ENCODE measurements at regions not wholly inside any gene's neighbourhood (a gene's known extent, or its start where the extent isn't known, plus 50 kb on each side); places are given as distances from the start of the nearest gene placed in this dataset.

DNA sequence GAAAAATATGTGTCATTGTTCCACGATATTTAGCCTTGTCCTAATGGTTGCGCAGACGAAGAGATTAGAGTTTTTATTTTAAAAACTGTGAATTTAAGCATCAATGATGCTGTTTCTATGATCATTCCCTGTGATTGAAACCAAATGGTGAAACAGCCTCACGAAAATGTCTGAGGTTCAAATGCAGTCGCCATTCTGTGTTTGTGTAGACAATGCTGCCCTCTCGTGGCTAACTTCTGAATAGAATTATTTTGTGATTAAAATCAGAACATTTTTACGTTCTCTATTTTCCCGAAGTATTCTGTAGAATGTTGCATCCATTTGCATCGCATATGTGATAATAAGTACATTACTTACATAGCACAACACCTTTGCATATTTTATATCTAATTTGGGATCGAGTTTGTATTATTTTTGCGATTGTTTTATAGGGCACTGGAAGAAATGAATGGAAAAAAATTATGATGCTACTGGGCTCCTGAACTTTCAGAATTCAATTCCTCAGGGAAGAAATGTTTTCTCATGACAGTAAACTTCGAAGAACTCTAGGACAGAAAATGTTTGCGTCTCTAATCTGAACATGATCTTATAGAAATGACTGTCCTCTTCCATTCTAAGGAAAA lies 54.8 kb upstream of the CREB1 start:
- TF ChIP-seq, protein P1, sequence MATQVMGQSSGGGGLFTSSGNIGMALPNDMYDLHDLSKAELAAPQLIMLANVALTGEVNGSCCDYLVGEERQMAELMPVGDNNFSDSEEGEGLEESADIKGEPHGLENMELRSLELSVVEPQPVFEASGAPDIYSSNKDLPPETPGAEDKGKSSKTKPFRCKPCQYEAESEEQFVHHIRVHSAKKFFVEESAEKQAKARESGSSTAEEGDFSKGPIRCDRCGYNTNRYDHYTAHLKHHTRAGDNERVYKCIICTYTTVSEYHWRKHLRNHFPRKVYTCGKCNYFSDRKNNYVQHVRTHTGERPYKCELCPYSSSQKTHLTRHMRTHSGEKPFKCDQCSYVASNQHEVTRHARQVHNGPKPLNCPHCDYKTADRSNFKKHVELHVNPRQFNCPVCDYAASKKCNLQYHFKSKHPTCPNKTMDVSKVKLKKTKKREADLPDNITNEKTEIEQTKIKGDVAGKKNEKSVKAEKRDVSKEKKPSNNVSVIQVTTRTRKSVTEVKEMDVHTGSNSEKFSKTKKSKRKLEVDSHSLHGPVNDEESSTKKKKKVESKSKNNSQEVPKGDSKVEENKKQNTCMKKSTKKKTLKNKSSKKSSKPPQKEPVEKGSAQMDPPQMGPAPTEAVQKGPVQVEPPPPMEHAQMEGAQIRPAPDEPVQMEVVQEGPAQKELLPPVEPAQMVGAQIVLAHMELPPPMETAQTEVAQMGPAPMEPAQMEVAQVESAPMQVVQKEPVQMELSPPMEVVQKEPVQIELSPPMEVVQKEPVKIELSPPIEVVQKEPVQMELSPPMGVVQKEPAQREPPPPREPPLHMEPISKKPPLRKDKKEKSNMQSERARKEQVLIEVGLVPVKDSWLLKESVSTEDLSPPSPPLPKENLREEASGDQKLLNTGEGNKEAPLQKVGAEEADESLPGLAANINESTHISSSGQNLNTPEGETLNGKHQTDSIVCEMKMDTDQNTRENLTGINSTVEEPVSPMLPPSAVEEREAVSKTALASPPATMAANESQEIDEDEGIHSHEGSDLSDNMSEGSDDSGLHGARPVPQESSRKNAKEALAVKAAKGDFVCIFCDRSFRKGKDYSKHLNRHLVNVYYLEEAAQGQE (IDR thresholded peaks at IDR 0.05; ENCODE audit: insufficient replicate concordance, low read depth) = no peak
- no peak for TF ChIP-seq POLR2AphosphoS5 (IDR thresholded peaks at IDR 0.05; ENCODE audit: low read depth)
- no peak for TF ChIP-seq GABPA (IDR thresholded peaks at IDR 0.05; ENCODE audit: low read depth)
- no peak for TF ChIP-seq SPI1 (IDR thresholded peaks at IDR 0.05; ENCODE audit: borderline replicate concordance, low read depth)
- TF ChIP-seq, protein P2, sequence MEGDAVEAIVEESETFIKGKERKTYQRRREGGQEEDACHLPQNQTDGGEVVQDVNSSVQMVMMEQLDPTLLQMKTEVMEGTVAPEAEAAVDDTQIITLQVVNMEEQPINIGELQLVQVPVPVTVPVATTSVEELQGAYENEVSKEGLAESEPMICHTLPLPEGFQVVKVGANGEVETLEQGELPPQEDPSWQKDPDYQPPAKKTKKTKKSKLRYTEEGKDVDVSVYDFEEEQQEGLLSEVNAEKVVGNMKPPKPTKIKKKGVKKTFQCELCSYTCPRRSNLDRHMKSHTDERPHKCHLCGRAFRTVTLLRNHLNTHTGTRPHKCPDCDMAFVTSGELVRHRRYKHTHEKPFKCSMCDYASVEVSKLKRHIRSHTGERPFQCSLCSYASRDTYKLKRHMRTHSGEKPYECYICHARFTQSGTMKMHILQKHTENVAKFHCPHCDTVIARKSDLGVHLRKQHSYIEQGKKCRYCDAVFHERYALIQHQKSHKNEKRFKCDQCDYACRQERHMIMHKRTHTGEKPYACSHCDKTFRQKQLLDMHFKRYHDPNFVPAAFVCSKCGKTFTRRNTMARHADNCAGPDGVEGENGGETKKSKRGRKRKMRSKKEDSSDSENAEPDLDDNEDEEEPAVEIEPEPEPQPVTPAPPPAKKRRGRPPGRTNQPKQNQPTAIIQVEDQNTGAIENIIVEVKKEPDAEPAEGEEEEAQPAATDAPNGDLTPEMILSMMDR (IDR thresholded peaks at IDR 0.05; ENCODE audit: insufficient read depth, low read length) = no peak
- no peak overlapping the region for H3K4me3 ChIP-seq (replicated peaks; ENCODE audit: insufficient read depth, low read length)
- no peaks in the 10 kb centered on the region for H3K27me3 ChIP-seq (ENCODE audit: insufficient read depth, poor library complexity, severe bottlenecking)
- H3K27ac ChIP-seq (replicated peaks) = no peak overlapping the region
- peak; percentile 14 to 50 for DNase-seq (ENCODE audit: low read depth in 1 of 2, low spot score in 1 of 2)

DNA sequence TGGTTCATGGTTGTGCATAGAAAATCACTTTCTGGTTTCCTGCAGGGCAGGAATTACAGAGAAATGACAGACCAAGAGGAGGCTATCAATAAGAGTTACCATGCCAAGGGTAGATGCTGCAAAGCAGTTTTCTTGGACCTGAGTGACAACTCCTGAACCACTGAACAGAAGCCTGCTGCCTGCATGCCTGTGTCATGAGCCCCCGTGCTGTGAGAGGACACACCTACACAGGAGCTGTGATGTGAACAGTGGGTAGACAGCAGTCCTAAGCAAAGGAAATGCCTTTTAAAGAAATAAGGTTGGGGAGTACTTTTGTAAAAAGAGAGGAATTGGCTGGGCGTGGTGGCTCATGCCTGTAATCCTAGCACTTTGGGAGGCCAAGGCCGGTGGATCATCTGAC lies 54.2 kb upstream of the CREB1 start:
- no peak overlapping the region for H3K27ac ChIP-seq (replicated peaks)
- TF ChIP-seq POLR2AphosphoS5 (IDR thresholded peaks at IDR 0.05; ENCODE audit: low read depth) (no peak), SPI1 (IDR thresholded peaks at IDR 0.05; ENCODE audit: borderline replicate concordance, low read depth) (no peak), GABPA (IDR thresholded peaks at IDR 0.05; ENCODE audit: low read depth) (no peak)
- no peak for DNase-seq (ENCODE audit: low read depth in 1 of 2, low spot score in 1 of 2)
- H3K27me3 ChIP-seq (ENCODE audit: insufficient read depth, poor library complexity, severe bottlenecking) = no peaks in the 10 kb centered on the region
- no peak overlapping the region for H3K4me3 ChIP-seq (replicated peaks; ENCODE audit: insufficient read depth, low read length)

DNA sequence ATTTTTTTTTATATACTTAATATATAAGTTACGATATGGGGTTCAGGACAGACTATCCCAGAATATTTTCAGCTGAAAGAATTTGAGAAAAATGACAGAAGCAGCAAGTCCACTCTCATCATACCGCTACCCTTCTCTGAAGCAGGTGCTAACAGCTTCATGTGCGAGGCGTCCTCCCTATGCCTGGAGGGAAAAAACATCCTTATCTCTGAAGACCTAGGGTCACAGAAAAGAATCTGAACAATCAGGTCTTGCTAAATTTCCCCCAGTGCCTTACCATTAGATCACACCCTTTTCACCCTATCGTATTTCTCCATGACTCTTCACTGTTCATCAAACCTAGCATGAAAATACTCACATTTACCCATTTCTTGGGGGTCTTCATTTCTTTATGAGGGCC lies 51.9 kb upstream of the CREB1 start:
- TF ChIP-seq, protein P2 (IDR thresholded peaks at IDR 0.05; ENCODE audit: insufficient read depth, low read length) = no peak
- TF ChIP-seq POLR2AphosphoS5 (IDR thresholded peaks at IDR 0.05; ENCODE audit: low read depth) (no peak), GABPA (IDR thresholded peaks at IDR 0.05; ENCODE audit: low read depth) (no peak), SPI1 (IDR thresholded peaks at IDR 0.05; ENCODE audit: borderline replicate concordance, low read depth) (no peak)
- TF ChIP-seq, protein P1 (IDR thresholded peaks at IDR 0.05; ENCODE audit: insufficient replicate concordance, low read depth) = no peak
- DNase-seq (ENCODE audit: low read depth in 1 of 2, low spot score in 1 of 2) = no peak

DNA sequence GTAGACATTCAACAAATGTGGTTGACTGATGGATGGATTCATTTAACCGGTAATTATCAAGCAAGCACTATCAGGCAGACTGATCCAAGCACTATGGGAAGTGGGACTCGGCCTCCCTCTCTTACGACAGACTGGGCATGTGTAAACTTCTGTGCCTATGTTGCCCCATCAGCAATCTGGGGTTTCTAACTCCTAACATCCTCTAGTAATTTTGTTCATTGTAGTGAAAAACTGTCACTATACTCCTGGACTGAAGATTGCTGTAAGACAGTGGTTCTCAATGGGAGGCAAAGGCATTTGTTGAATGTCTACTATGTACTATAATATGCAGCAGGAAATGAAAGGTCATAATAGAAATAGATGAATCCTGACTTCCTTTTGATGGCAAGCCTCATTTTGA lies 51.2 kb upstream of the CREB1 start:
- Histone ChIP-seq H3K27me3 (ENCODE audit: insufficient read depth, poor library complexity, severe bottlenecking) (no peaks in the 10 kb centered on the region), H3K27ac (replicated peaks) (no peak overlapping the region), H3K4me3 (replicated peaks; ENCODE audit: insufficient read depth, low read length) (no peak overlapping the region)
- DNase-seq (ENCODE audit: low read depth in 1 of 2, low spot score in 1 of 2) = peak; percentile 30 to 52
- no peak for TF ChIP-seq GABPA (IDR thresholded peaks at IDR 0.05; ENCODE audit: low read depth)

More for the DNA sequence above, 51.9 kb upstream of the CREB1 start:
- H3K27me3 ChIP-seq (ENCODE audit: insufficient read depth, poor library complexity, severe bottlenecking) = no peaks in the 10 kb centered on the region
- H3K27ac ChIP-seq (replicated peaks) = no peak overlapping the region
- H3K4me3 ChIP-seq (replicated peaks; ENCODE audit: insufficient read depth, low read length) = no peak overlapping the region

Measured in HL-60 (cell line).